Amniotic stem cell (primary cell): ENCODE measurements at regions not wholly inside any gene's neighbourhood (a gene's known extent, or its start where the extent isn't known, plus 50 kb on each side); places are given as distances from the start of the nearest gene placed in this dataset.
"Not testable (repeated sequence)": the region's sequence is repeated elsewhere in the genome, so short reads cannot be mapped to it uniquely, and the experiment has no call there.

ENCODE experiments used
- DNase-seq: peaks from one replicate; lab custom pipeline; 2025; lab: John Stamatoyannopoulos, UW

DNA sequence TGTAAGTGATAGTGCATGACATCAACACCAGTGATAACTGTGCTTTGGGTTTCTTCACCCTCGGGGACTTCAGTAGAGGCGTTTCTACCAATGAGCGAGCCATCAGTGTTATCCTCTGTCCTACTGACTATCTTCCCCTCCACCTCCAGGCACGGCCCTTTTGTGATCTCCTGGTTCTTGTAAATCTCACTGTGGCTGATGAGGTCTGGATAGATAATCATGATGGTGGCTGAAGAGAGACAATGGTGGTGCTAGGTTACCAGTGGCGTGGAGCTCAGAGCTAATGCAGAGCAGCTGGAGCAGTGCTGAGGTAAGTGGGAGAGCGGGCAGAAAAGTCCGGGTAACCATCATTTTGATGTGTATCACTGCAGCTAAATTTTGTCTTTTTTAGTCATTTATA lies 816.6 kb downstream of the GLUD2 start:
- no peak for DNase-seq

DNA sequence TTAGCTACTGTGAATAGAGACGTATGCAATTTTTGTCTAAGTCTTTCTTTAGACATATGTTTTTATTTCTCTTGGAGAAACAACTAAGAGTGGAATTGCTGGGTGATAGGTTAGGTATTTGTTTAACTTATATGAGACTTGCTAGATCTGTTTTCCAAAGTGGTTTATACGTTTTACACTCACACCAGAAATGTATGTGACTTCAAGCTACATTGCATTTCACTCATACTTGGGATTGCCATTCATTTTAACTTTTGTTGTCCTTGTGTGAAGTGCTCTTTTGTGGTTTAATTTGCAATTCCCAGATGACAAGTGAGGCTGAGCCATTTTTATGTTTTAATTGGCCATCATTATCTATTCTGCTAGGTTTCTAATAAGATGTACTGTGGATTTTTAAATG lies 817.2 kb downstream of the GLUD2 start:
- no peak for DNase-seq

GRCh38 chrX:121869876-121870477 lies 822.6 kb downstream of the GLUD2 start:
- DNase-seq: no peak

DNA sequence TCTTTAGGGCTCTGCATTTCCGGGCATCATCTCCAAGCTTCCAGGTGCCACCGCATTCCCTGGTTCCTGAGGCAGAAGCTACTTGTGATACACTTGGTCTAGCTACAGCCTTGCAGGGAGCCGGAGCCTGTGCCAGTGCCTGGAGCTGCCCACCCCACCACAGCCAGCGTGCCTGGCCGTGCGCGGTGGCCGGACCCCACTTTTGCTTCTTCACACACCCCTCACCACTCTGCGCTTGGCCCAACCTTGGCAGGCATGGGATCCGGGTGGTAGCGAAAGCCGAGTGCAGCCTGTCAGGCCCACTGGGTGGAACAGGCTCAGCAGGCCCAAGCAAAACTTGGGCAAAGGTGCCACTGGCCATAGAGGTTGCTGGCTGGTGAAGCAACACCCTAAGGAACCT lies 823.7 kb downstream of the GLUD2 start:
- no peak for DNase-seq

DNA sequence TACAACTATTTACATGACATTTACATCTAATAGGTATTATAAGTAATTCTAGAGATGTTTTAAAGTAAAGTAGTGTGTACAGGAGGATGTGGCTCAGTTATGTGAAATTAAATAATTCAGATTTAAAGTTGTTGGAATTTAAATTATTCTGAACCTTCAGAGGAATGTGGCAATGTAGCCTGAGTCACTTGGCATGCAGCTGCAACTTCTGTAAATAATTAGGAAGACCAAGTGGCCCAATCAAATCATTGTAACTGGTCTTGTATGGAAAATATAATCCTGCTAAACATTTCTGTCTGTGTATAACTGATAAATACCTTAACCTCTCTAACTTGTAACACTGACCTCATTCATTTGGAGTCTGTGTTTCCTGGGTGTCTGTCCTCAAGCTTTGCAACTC lies 828.9 kb downstream of the GLUD2 start:
- peak; percentile 3 for DNase-seq

DNA sequence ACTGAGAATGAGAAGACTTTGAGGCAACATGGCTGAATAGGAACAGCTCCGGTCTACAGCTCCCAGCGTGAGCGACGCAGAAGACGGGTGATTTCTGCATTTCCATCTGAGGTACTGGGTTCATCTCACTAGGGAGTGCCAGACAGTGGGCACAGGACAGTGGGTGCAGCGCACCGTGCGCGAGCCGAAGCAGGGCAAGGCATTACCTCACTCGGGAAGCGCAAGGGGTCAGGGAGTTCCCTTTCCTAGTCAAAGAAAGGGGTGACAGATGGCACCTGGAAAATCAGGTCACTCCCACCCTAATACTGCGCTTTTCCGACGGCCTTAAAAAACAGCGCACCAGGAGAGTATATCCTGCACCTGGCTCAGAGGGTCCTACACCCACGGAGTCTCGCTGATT lies 829.9 kb downstream of the GLUD2 start:
- not testable (repeated sequence) for DNase-seq

DNA sequence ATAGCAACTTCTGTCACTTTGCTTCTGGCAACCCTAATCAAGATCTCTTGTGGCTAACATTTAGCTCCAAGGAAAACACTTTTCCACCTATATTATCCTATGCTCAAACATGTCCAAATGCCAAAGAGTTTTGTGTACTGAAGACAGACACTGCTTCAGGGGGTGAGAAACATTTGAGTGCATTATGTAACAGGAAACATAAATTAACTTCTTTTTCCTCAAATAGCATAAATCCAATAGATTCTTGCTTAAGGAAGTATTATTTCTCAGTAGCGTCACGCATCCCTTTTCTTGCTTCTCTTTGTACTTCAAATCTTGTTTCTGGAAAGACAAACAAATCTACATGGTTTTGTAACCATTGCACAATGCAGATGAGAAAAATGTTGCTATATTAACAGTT lies 839.1 kb downstream of the GLUD2 start:
- DNase-seq: no peak

DNA sequence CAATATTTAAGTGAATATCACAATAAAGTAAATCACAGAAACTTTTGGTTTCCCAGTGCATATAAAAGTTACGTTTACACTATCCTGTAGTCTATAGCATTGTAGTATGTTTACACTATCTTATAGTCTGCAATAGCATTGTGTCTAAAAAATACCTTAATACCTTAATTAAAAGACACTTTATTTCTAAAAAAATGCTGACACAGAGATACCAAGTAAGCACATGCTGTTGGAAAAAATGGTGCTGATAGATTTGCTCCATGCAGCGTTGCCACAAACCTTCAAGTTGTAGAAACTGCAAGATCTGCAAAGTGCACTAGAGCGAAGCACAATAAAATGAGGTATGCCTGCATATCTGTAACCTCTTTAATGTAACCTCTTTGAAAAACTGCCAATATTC lies 847.3 kb downstream of the GLUD2 start:
- no peak for DNase-seq

GRCh38 chrX:121902463-121902862 lies 855.1 kb downstream of the GLUD2 start:
- DNase-seq: no peak

DNA sequence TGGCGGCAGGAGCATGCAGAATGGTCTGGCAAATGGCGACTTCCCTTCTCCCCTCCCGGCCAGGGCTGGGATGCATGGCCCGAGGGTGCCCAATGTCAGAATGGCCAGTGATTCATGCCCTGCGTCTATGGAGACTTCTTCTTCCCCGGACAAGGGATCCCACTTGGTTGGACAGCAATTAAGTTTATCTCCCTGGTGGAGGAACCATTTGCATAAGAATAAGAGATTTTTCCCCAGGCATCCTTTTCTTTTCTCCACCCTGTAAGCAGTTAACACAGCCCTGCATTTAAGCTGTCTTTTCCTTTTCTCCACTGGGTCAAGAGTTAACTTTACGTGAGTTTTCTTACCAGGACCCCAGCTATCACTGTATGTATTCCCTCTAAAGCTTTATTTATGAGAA lies 856.6 kb downstream of the GLUD2 start:
- no peak for DNase-seq

GRCh38 chrX:121921258-121921657 lies 873.8 kb downstream of the GLUD2 start:
- DNase-seq: no peak

DNA sequence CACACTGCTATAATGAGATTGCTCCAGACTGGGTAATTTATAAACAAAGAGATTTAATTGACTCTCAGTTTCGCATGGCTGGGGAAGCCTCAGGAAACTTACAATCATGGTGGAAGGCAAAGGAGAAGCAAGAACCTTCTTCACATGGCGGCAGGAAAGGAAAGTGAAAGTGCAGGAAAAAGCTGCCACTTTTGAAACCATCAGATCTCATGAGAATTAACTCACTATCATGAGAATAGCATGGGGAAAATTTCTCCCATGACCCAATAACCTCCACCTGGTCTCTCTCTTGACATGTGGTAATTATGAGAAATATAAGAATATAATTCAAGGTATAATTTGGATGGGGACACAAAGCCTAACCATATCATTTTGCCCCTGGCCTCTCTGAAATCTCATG lies 884.2 kb downstream of the GLUD2 start:
- no peak for DNase-seq

- no peak for DNase-seq
Observed at GRCh38 chrX:121932688-121933087, 885.3 kb downstream of the GLUD2 start.

- DNase-seq: no peak
Observed at GRCh38 chrX:121949041-121949760, 901.8 kb downstream of the GLUD2 start.

DNA sequence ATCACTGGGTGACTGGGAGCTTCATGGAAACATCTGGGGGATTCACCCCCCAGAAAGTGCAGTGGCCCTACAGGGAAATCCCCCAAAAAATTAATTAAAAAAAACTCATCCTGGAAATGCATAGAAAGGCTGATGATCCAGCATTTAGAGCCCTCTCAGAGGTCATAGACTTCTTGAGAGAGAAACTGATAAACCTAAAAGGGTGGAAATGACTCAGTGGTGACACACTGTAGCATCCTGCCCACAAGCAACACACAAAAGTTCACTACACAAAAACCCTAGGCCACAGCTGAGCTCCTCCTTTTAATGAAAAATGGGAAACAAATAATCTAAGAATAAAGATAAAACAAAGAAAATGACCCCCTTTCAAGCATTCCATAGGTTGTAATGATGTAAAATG lies 911.5 kb downstream of the GLUD2 start:
- DNase-seq: no peak

DNA sequence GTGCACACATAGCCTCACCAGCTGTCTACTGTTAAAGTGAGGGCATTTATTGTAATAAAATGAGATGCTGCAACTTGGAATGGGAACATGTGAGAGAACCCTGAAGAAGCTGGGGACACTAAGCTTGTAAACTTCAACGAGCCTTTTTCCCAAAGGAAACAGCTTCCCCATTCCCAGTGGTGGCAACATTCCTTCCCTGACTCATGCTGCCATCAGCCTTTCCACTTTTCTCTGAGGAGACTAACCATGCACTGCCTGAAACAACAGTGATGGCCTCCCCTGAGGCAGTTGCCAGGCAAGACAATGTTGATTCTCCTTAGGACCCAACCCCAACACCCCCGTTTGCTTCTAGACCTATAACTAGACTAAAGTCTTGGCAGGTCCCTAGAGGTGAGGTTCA lies 928.3 kb downstream of the GLUD2 start:
- DNase-seq: no peak

- DNase-seq: peak; percentile 23
Observed at GRCh38 chrX:121987163-121987562, 939.8 kb downstream of the GLUD2 start.

DNA sequence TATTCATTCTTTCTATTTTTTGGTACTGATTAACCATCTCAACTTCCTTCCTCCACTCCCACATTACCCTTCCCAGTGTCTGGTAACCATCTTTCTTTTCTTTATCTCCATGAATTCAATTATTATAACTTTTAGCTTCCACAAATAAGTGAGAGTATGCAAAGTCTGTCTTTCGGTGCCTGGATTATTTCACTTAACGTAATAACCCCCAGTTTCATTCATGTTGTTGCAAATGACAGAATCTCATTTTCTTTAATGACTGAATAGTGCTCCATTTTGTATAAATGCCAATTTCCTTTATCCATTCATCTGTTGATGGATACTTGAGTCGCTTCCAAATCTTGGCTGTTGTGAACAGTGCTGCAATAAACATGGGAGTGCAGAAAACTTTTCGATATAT lies 940.4 kb downstream of the GLUD2 start:
- no peak for DNase-seq

DNA sequence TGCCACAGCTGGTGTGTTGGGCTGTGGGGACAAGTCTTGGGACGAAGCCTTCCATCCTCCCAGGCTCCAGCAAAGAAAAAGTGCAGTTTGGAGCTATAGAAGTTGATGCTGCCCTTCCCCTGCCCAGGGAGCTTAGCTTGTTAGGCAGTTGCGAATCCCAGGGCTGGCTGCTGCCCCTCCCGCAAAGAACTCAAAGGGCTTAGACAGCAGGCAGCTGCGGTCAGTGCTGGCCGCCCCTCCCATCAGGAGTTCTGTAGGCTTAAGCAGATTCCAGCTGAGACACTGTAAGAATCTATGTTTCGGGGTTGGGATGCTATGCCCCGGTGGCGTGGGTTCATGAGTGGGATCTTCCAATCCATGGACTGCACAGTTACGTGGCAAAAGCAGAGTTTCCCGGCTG lies 956.7 kb downstream of the GLUD2 start:
- DNase-seq: no peak

DNA sequence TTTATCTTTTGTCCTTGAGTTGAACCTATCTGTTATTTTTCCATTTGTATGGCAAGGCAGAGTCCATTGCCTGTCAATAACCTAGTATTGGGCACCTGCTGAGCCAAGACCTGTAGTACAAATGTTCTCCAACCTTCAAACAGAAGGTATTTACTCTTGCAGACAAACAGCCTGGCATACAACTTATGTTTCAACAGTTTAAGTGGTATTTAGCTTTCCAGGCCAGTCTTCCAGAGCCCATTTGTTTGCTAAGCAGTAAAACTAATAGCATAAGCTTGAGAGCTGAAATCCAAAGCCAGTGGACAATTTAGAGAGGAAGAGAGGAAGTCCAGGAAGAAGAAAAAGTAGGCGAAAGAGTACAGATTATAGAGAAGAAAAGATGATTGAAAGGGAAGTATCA lies 979.3 kb downstream of the GLUD2 start:
- DNase-seq: no peak

GRCh38 chrX:122046226-122046625 lies 998.8 kb downstream of the GLUD2 start:
- no peak for DNase-seq

- DNase-seq: no peak
Observed at GRCh38 chrX:122046815-122047214, 999.4 kb downstream of the GLUD2 start.

- no peak for DNase-seq
Observed at GRCh38 chrX:122047261-122047660, 999.9 kb downstream of the GLUD2 start.

DNA sequence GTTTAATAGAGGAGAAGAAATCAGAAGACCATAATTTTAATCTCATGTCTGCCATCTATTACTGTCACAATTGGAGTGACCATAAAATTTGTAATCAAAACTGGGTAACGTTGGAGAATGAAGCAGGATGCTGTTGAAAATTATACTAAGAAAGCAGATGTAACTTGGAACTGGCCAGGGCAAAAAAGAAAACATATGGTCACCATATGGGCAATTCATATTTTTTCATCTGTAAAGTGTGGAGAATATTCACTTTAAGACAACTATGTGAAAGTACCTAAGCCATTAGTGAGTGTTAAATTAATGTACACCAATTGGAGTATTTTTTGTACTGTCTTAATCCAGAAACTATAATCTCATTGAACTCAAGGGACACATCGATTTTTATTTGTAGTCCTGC lies 1008.0 kb downstream of the GLUD2 start:
- no peak for DNase-seq
